SK-N-MC (cell line): ENCODE measurements at regions not wholly inside any gene's neighbourhood (a gene's known extent, or its start where the extent isn't known, plus 50 kb on each side); places are given as distances from the start of the nearest gene placed in this dataset.

Experiments used
- FOXP2 ChIP-seq: optimal IDR thresholded peaks from 2 replicates; pipeline ENCODE3; 2011; ENCODE audit warnings: mild to moderate bottlenecking, moderate library complexity; ENCODE audit not compliant: insufficient read depth; ENCODE audit errors: extremely low read length, control extremely low read depth
- POLR2AphosphoS5 ChIP-seq: IDR thresholded peaks from 2 replicates; pipeline ENCODE4 v1.6.1; 2012; ENCODE audit warnings: mild to moderate bottlenecking, low read depth, low read length, borderline replicate concordance

- no peak for TF ChIP-seq POLR2AphosphoS5
- TF ChIP-seq FOXP2: no peak
Observed at GRCh38 chr14:87457720-87458119, 535.3 kb downstream of the GALC start.
